Nephron (organoid): ENCODE measurements at regions not wholly inside any gene's neighbourhood (a gene's known extent, or its start where the extent isn't known, plus 50 kb on each side); places are given as distances from the start of the nearest gene placed in this dataset.
A peak's percentile ranks its signal among the peaks of the same experiment; 100 is the strongest.

Experiments used
- H3K27ac Mint-ChIP-seq, 3 experiments: 2 replicates each; pipeline ENCODE4 v1.8.0; 2020; ENCODE audit warnings: mixed read lengths in 3 of 3, mild to moderate bottlenecking in 2 of 3, moderate library complexity in 1 of 3
- H3K27me3 Mint-ChIP-seq: 2 replicates; pipeline ENCODE4 v1.8.0; 2021; ENCODE audit warnings: low read depth, mild to moderate bottlenecking, moderate library complexity, mixed read lengths
- H3K36me3 Mint-ChIP-seq: 2 replicates; pipeline ENCODE4 v1.8.0; 2020; ENCODE audit warnings: low read depth, mixed read lengths
- H3K4me1 Mint-ChIP-seq: 2 replicates; pipeline ENCODE4 v1.8.0; 2020; ENCODE audit warnings: mixed read lengths
- H3K4me3 Mint-ChIP-seq, 3 experiments: 2 replicates each; pipeline ENCODE4 v1.8.0; 2020; ENCODE audit warnings: mild to moderate bottlenecking in 3 of 3, mixed read lengths in 3 of 3, moderate library complexity in 2 of 3
- H3K9me3 Mint-ChIP-seq: 2 replicates; pipeline ENCODE4 v1.8.0; 2020; ENCODE audit warnings: mixed read lengths
- CTCF ChIP-seq, 3 experiments: fragments of 200-600 bp; sonication (generic); IDR thresholded peaks; one replicate each; pipeline ENCODE4 v1.5.0; 2021; ENCODE audit warnings: antibody characterized with exemption in 3 of 3; ENCODE audit not compliant: unreplicated experiment in 3 of 3

- H3K4me3 Mint-ChIP-seq = no peak overlapping the region
- H3K9me3 Mint-ChIP-seq = peaks cover 4% of the 10 kb centered on the region
Observed at GRCh38 chr19:30783212-30783611, 411.0 kb downstream of the ZNF536 start.

GRCh38 chr19:30781519-30781918 lies 409.3 kb downstream of the ZNF536 start:
- Mint-ChIP-seq H3K9me3 (peaks cover 4% of the 10 kb centered on the region), H3K27me3 (peaks cover 9% of the 10 kb centered on the region), H3K4me1 (peaks cover 10% of the 10 kb centered on the region), H3K27ac (peak overlapping the region in 1 of 3 experiments; percentile 15), H3K36me3 (no peaks in the 10 kb centered on the region), H3K4me3 (no peak overlapping the region)
- TF ChIP-seq CTCF (IDR thresholded peaks at IDR 0.05; ENCODE audit: unreplicated experiment in 3 of 3) = no peak

More at GRCh38 chr19:30783212-30783611, 411.0 kb downstream of the ZNF536 start:
- H3K4me1 Mint-ChIP-seq = peaks cover 10% of the 10 kb centered on the region
- no peak for TF ChIP-seq CTCF (IDR thresholded peaks at IDR 0.05; ENCODE audit: unreplicated experiment in 3 of 3)
- no peak overlapping the region for H3K27ac Mint-ChIP-seq
- H3K36me3 Mint-ChIP-seq = no peaks in the 10 kb centered on the region
- peaks cover 4% of the 10 kb centered on the region for H3K27me3 Mint-ChIP-seq

DNA sequence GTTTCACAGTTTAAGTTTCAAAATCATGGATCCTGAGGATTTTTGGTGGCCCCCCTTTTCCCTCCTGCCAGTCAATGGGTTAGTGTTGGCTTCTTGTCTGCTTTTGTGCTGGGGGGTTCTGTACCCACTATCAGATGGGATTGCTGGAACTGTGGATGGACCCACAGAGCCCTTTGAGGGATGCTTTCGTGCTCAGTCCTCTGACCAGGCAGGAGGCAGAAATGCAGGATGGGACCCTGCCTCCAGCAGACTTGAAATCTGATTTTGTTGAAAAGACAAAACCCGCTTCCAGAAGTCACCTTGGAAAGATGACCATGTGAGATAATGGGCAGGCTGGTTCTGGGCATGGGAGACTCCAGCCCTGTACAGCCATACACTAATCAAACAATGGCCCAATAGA lies 408.9 kb downstream of the ZNF536 start:
- H3K27me3 Mint-ChIP-seq = peaks cover 9% of the 10 kb centered on the region
- H3K4me3 Mint-ChIP-seq = no peak overlapping the region
- H3K4me1 Mint-ChIP-seq = peaks cover 10% of the 10 kb centered on the region
- no peak for TF ChIP-seq CTCF (IDR thresholded peaks at IDR 0.05; ENCODE audit: unreplicated experiment in 3 of 3)
- peak overlapping the region in 1 of 3 experiments; percentile 15 for H3K27ac Mint-ChIP-seq
- peaks cover 4% of the 10 kb centered on the region for H3K9me3 Mint-ChIP-seq
- no peaks in the 10 kb centered on the region for H3K36me3 Mint-ChIP-seq

DNA sequence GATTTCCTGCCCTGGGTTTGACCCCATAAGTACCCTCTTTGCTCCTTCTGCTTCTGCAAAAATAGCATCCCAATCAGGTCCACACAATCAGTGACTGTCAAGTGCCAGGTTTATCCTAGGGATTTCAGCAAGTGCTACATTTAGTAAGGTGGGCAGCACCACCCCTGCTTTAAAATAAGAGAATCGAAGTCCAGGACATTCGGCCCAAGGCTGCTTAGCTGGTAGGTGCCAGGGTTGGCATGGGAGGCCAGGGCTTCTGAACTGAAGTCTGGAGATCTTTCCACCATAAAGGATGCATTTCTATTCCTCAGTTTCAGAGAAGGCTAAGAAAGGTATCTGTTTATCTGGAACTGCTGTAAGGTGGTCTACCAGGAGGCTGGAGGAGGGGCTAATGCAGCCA lies 408.3 kb downstream of the ZNF536 start:
- Mint-ChIP-seq H3K9me3 (peaks cover 4% of the 10 kb centered on the region), H3K36me3 (no peaks in the 10 kb centered on the region), H3K27ac (peak overlapping the region; percentile 29 to 70 (median 55)), H3K4me3 (no peak overlapping the region), H3K4me1 (peaks cover 10% of the 10 kb centered on the region), H3K27me3 (peaks cover 9% of the 10 kb centered on the region)
- no peak for TF ChIP-seq CTCF (IDR thresholded peaks at IDR 0.05; ENCODE audit: unreplicated experiment in 3 of 3)

DNA sequence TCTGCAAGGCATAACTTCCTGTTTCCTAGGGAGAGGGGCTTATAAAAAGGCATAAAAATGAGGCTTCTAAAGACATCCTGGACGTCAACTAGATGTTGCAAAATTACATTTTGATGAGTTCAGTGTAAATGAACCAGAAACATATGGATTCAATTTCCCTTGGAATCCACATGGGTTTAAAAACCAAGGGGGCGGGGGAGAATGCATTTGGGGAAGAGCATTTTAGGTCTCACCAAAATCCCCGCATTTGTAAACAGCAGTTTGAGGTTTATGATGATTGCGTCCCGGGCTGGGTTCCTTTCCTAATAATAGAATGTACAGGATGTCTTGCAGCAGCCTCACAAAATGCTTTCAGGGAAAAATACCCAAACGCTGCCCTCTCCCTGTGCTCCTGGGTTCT lies 407.8 kb downstream of the ZNF536 start:
- Mint-ChIP-seq H3K36me3 (no peaks in the 10 kb centered on the region), H3K27ac (peak overlapping the region; percentile 38 to 70 (median 55)), H3K9me3 (peaks cover 4% of the 10 kb centered on the region), H3K4me3 (no peak overlapping the region), H3K4me1 (peaks cover 10% of the 10 kb centered on the region), H3K27me3 (peaks cover 9% of the 10 kb centered on the region)
- no peak for TF ChIP-seq CTCF (IDR thresholded peaks at IDR 0.05; ENCODE audit: unreplicated experiment in 3 of 3)

- Mint-ChIP-seq H3K36me3 (no peaks in the 10 kb centered on the region), H3K27me3 (peaks cover 9% of the 10 kb centered on the region), H3K4me1 (peaks cover 10% of the 10 kb centered on the region), H3K9me3 (peaks cover 4% of the 10 kb centered on the region), H3K4me3 (no peak overlapping the region), H3K27ac (peak overlapping the region in 2 of 3 experiments; percentile 55 to 70)
- no peak for TF ChIP-seq CTCF (IDR thresholded peaks at IDR 0.05; ENCODE audit: unreplicated experiment in 3 of 3)
Observed at GRCh38 chr19:30778961-30779715, 407.0 kb downstream of the ZNF536 start.
